H7 (cell line): ENCODE measurements at regions not wholly inside any gene's neighbourhood (a gene's known extent, or its start where the extent isn't known, plus 50 kb on each side); places are given as distances from the start of the nearest gene placed in this dataset.

Experiments used
- DNase-seq: peaks from one replicate; pipeline ENCODE4 v3.0.0; 2012
- H3K27me3 ChIP-seq: 2 replicates; pipeline ENCODE4 v1.6.0; 2011; ENCODE audit warnings: mild to moderate bottlenecking, low read length; ENCODE audit not compliant: control insufficient read depth, insufficient read depth
- H3K36me3 ChIP-seq: replicated peaks from 2 replicates; pipeline ENCODE4 v1.5.1; 2011; ENCODE audit warnings: low read length; ENCODE audit not compliant: control insufficient read depth, insufficient read depth
- H3K4me3 ChIP-seq: 2 replicates; pipeline ENCODE4 v1.5.1; 2011; ENCODE audit warnings: low read depth, mild to moderate bottlenecking, control low read depth, low read length, moderate library complexity; ENCODE audit not compliant: insufficient read depth

DNA sequence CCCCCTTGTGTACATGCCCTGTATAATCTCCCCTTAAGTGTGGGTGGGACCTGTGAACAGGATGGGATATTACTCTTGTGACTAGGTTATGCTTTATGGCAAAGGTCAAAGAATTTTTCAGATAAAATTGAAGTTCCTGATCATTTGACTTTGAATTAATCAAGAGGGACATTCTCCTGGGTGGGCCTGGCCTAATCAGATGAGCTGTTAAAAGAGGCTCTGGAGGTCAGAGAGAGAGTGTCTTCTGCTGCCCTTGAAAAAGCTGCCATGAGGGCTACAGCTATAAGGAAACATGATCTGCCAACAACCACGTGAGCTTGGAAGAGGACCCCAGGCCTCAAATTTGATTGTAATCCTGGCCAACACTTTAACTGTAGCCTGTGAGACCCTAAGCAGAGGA, 125.6 kb upstream of the CSF3R start:
- Histone ChIP-seq H3K4me3 (no peak overlapping the region), H3K36me3 (no peaks in the 10 kb centered on the region), H3K27me3 (no peaks in the 10 kb centered on the region)
- DNase-seq: no peak

DNA sequence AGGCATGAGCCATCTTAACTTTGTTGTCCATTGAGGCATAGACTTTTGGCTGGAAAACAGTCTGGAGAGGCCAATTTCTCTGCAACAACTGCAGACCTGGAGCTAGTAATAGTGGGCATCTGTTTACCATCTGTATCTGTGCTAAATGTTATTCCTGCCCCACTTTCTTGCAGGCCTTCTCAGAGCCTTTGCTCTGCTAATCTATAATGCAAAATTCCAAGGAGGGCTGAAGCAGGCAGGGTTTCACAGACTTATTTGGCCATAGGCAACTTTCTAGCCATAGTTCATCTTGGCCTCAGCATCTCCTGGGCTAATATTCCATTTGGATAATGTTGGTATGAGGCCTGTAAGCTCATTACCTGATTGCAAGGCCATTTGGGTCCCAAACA, 124.5 kb upstream of the CSF3R start:
- no peak for DNase-seq
- no peak overlapping the region for H3K4me3 ChIP-seq
- no peaks in the 10 kb centered on the region for H3K36me3 ChIP-seq
- no peaks in the 10 kb centered on the region for H3K27me3 ChIP-seq

DNA sequence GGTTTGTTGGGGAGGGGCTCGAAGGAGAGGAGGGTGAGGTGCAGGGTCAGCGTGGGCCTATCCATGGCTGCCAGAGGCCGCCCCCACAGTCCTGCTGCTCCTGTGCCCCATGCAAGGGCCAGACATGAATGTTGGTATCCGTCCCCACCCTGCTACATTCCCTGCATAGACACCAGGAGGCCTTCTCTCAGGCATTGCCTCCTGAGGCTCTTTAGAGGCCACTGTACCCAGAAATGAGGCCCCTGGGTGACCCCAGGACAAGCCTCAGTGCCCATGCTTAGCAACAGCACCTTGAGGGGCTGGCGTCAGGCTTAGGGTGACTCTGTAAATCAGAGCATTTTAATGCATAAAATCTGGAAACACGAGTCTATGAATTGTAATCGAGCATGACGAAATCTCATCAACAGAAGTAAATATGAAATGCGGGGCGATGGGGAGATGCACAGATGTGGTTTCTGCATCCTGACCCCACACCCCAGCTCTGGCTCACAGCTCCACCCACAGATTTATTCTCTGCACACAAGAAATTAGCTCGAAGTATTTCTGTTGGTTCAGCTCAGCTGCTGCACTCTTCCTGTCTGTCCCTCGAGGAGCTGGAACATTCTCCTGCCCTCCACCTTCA, 124.0 kb upstream of the CSF3R start:
- H3K4me3 ChIP-seq: no peak overlapping the region
- DNase-seq: no peak
- H3K27me3 ChIP-seq: peaks cover 2% of the 10 kb centered on the region; the same call in 1 of the 2 replicates
- H3K36me3 ChIP-seq: no peaks in the 10 kb centered on the region

- Histone ChIP-seq H3K27me3 (peaks cover 2% of the 10 kb centered on the region; the same call in 1 of the 2 replicates), H3K4me3 (no peak overlapping the region), H3K36me3 (no peaks in the 10 kb centered on the region)
- DNase-seq: no peak
These were observed 123.4 kb upstream of the CSF3R start for GRCh38 chr1:36605942-36606640.

DNA sequence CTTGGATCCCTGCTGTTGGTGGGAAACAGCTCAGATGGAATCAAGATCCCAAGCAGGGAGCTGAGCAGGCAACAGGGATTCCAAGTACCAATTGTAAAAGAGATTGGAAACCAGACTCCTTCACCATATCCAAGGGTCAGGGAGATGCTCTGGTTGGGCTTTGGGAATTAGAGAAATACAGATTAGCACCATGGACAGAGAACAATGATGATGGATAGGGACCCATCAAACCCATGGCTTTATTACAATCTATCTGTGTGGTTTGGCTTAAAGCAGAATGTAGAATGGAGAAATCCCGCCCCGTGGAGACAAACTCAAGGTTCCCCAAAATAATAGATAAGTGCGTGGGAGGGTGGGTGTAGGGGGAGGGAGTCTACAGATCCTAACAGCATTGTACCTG, 120.7 kb upstream of the CSF3R start:
- peaks cover 4% of the 10 kb centered on the region; the same call in 1 of the 2 replicates for H3K27me3 ChIP-seq
- no peak overlapping the region for H3K4me3 ChIP-seq
- no peak for DNase-seq
- H3K36me3 ChIP-seq: no peaks in the 10 kb centered on the region

- no peak overlapping the region for H3K4me3 ChIP-seq
These were observed 119.5 kb upstream of the CSF3R start for GRCh38 chr1:36602184-36602583.

GRCh38 chr1:36599828-36600227, 117.1 kb upstream of the CSF3R start:
- Histone ChIP-seq H3K36me3 (no peaks in the 10 kb centered on the region), H3K27me3 (peaks cover 4% of the 10 kb centered on the region; the same call in 1 of the 2 replicates), H3K4me3 (no peak overlapping the region)
- DNase-seq: no peak

More at GRCh38 chr1:36602184-36602583, 119.5 kb upstream of the CSF3R start:
- Histone ChIP-seq H3K27me3 (peaks cover 4% of the 10 kb centered on the region; the same call in 1 of the 2 replicates), H3K36me3 (no peaks in the 10 kb centered on the region)
- DNase-seq: no peak

GRCh38 chr1:36597514-36597913, 114.8 kb upstream of the CSF3R start:
- Histone ChIP-seq H3K4me3 (no peak overlapping the region), H3K27me3 (peaks cover 4% of the 10 kb centered on the region; the same call in 1 of the 2 replicates), H3K36me3 (no peaks in the 10 kb centered on the region)
- DNase-seq: no peak

- Histone ChIP-seq H3K36me3 (no peaks in the 10 kb centered on the region), H3K4me3 (no peak overlapping the region), H3K27me3 (peaks cover 1% of the 10 kb centered on the region; the same call in 1 of the 2 replicates)
- DNase-seq: no peak
These were observed 113.2 kb upstream of the CSF3R start for GRCh38 chr1:36595921-36596320.

DNA sequence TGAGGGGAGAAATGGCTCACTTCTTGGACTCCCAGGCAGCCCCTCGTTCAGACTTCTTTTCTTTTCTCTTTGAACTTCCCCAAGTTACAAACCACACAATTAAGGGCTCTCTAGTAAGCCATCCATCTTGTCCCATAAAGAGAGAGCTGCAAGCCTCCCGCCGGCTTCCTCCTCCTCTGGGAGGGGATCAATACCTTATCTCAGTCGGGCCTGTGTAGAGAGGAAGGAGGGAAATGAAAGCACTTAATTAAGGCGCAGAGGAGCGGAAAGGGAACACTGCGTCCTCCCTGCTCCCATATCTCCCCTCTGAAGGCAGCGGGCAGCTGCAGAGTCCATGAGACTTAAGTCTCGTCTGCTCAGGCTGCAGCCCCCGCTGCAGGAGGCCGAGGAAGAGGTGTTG, 112.6 kb upstream of the CSF3R start:
- no peak for DNase-seq
- H3K36me3 ChIP-seq: no peaks in the 10 kb centered on the region
- no peak overlapping the region for H3K4me3 ChIP-seq
- peaks cover 1% of the 10 kb centered on the region; the same call in 1 of the 2 replicates for H3K27me3 ChIP-seq

- H3K27me3 ChIP-seq: peaks cover 1% of the 10 kb centered on the region; the same call in 1 of the 2 replicates
- H3K36me3 ChIP-seq: no peaks in the 10 kb centered on the region
- no peak for DNase-seq
- no peak overlapping the region for H3K4me3 ChIP-seq
These were observed 111.3 kb upstream of the CSF3R start for GRCh38 chr1:36594023-36594422.

- DNase-seq: peak; percentile 64
- Histone ChIP-seq H3K4me3 (peak overlapping the region; percentile 36), H3K27me3 (peaks cover 2% of the 10 kb centered on the region; the same call in 1 of the 2 replicates), H3K36me3 (no peaks in the 10 kb centered on the region)
These were observed 108.6 kb upstream of the CSF3R start for GRCh38 chr1:36591278-36591677.

DNA sequence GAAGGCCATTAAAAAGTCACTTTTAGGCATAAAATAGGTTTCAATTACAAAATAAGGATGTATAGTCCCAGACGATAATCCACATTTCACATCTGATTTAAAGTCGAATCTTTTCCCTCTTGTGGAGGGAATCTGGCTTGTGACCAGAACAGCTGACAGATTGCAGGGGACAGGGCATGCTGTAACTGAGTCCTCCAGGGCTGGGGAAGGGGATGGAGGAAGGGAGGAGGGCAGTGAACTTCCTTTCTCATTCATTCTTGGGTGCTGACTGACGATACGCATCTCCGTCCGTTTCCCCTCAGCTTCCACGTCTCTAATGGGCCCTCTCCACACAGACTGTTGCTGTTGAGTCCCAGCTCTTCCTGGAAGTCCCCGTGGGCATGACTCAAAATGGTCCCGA, 108.1 kb upstream of the CSF3R start:
- Histone ChIP-seq H3K27me3 (peaks cover 2% of the 10 kb centered on the region; the same call in 1 of the 2 replicates), H3K36me3 (no peaks in the 10 kb centered on the region), H3K4me3 (peak overlapping the region; percentile 36)
- peak; percentile 39 for DNase-seq

- no peaks in the 10 kb centered on the region for H3K36me3 ChIP-seq
- H3K27me3 ChIP-seq: peaks cover 2% of the 10 kb centered on the region; the same call in 1 of the 2 replicates
- no peak overlapping the region for H3K4me3 ChIP-seq
- DNase-seq: no peak
These were observed 107.6 kb upstream of the CSF3R start for GRCh38 chr1:36590264-36590663.

- H3K36me3 ChIP-seq: no peaks in the 10 kb centered on the region
- no peak overlapping the region for H3K4me3 ChIP-seq
- DNase-seq: peak; percentile 42
- peaks cover 2% of the 10 kb centered on the region; the same call in 1 of the 2 replicates for H3K27me3 ChIP-seq
These were observed 106.3 kb upstream of the CSF3R start for GRCh38 chr1:36588972-36589371.
